ENCODE measurements at regions not wholly inside any gene's neighbourhood (a gene's known extent, or its start where the extent isn't known, plus 50 kb on each side); places are given as distances from the start of the nearest gene placed in this dataset.

GRCh38 chr20:1722513-1723050, 65.0 kb upstream of the SIRPG start:
- no peak for DNase-seq
- intact Hi-C loops (cut with DNase I) = no loop called here

GRCh38 chr20:1721687-1722512, 64.3 kb upstream of the SIRPG start:
- DNase-seq = no peak
- intact Hi-C loops (cut with DNase I) = no loop called here

- intact Hi-C loops (cut with DNase I) = no loop called here
- no peak for DNase-seq
These were observed 63.4 kb upstream of the SIRPG start for GRCh38 chr20:1720845-1721475.

GRCh38 chr20:1720226-1720625, 62.6 kb upstream of the SIRPG start:
- intact Hi-C loops (cut with DNase I) = no loop called here
- DNase-seq = no peak

GRCh38 chr20:1718604-1719384, 61.2 kb upstream of the SIRPG start:
- intact Hi-C loops (cut with DNase I) = no loop called here
- DNase-seq = peak in 8 of 10 donors; percentile 42 to 94 (median 68)

- no peak for DNase-seq
- intact Hi-C loops (cut with DNase I) = no loop called here
These were observed 55.4 kb upstream of the SIRPG start for GRCh38 chr20:1712634-1713624.

GRCh38 chr20:1711826-1712601, 54.4 kb upstream of the SIRPG start:
- DNase-seq = peak in 7 of 10 donors; percentile 38 to 88 (median 57)
- intact Hi-C loops (cut with DNase I) = no loop called here

GRCh38 chr20:1711266-1711665, 53.7 kb upstream of the SIRPG start:
- peak in 1 of 10 donors; percentile 23 for DNase-seq
- intact Hi-C loops (cut with DNase I) = no loop called here

- intact Hi-C loops (cut with DNase I) = no loop called here
- DNase-seq = no peak
These were observed 52.9 kb upstream of the SIRPG start for GRCh38 chr20:1710484-1710883.

GRCh38 chr20:1707588-1708449, 50.2 kb upstream of the SIRPG start:
- intact Hi-C loops (cut with DNase I) = no loop called here

More at GRCh38 chr20:1707588-1708449, 50.2 kb upstream of the SIRPG start:
- no peak for DNase-seq
